Muscle of leg (tissue), 3 donors: ENCODE measurements at regions not wholly inside any gene's neighbourhood (a gene's known extent, or its start where the extent isn't known, plus 50 kb on each side); places are given as distances from the start of the nearest gene placed in this dataset.
"Not testable (repeated sequence)": the region's sequence is repeated elsewhere in the genome, so short reads cannot be mapped to it uniquely, and the experiment has no call there.

Experiments
- DNase-seq: peaks from one replicate; pipeline ENCODE4 v3.0.0; 2013
- H3K27ac ChIP-seq: one replicate; pipeline ENCODE4 v1.5.1; 2013; ENCODE audit warnings: mild to moderate bottlenecking, low read length, control low read depth
- H3K27me3 ChIP-seq: one replicate; pipeline ENCODE4 v1.6.1; 2013; ENCODE audit warnings: low read length; ENCODE audit not compliant: control insufficient read depth, insufficient read depth
- H3K36me3 ChIP-seq: one replicate; pipeline ENCODE4 v1.6.1; 2013; ENCODE audit warnings: low read length; ENCODE audit not compliant: control insufficient read depth, insufficient read depth
- H3K4me1 ChIP-seq: one replicate; pipeline ENCODE4 v1.6.1; 2013; ENCODE audit warnings: low read length; ENCODE audit not compliant: control insufficient read depth, insufficient read depth
- H3K4me3 ChIP-seq: one replicate; pipeline ENCODE4 v1.5.1; 2013; ENCODE audit warnings: low read length, control low read depth
- H3K9me3 ChIP-seq: replicated peaks from 2 replicates; pipeline ENCODE4 v1.6.1; 2013; ENCODE audit warnings: low read depth, low read length; ENCODE audit not compliant: control insufficient read depth
- WGBS: methylation state at CpG from one replicate; pipeline ENCODE4 v1.1.5; 2013; ENCODE audit warnings: missing lambda C conversion rate; ENCODE audit not compliant: insufficient coverage; 5-methylcytosine and 5-hydroxymethylcytosine counted together

GRCh38 chrX:121172703-121173102, 125.3 kb downstream of the GLUD2 start:
- no CpG with 5 or more reads among the region's 2 CpGs for WGBS

GRCh38 chrX:121179972-121180371, 132.6 kb downstream of the GLUD2 start:
- Histone ChIP-seq H3K9me3 (no peaks in the 10 kb centered on the region), H3K4me3 (no peak overlapping the region), H3K4me1 (no peaks in the 10 kb centered on the region), H3K27me3 (no peaks in the 10 kb centered on the region), H3K36me3 (no peaks in the 10 kb centered on the region), H3K27ac (no peak overlapping the region)
- WGBS, result 82% methylated on average over 1 of the region's 1 CpG
- DNase-seq, result no peak

More at GRCh38 chrX:121172703-121173102, 125.3 kb downstream of the GLUD2 start:
- no peaks in the 10 kb centered on the region for H3K4me1 ChIP-seq
- H3K9me3 ChIP-seq, result no peaks in the 10 kb centered on the region
- H3K27me3 ChIP-seq, result peaks cover 3% of the 10 kb centered on the region
- DNase-seq, result no peak
- no peaks in the 10 kb centered on the region for H3K36me3 ChIP-seq
- H3K4me3 ChIP-seq, result no peak overlapping the region
- H3K27ac ChIP-seq, result no peak overlapping the region

GRCh38 chrX:121191779-121192178, 144.4 kb downstream of the GLUD2 start:
- no peaks in the 10 kb centered on the region for H3K4me1 ChIP-seq
- H3K36me3 ChIP-seq, result no peaks in the 10 kb centered on the region
- DNase-seq, result no peak
- 96% methylated on average over 6 of the region's 10 CpGs for WGBS
- no peaks in the 10 kb centered on the region for H3K9me3 ChIP-seq
- no peak overlapping the region for H3K27ac ChIP-seq
- H3K4me3 ChIP-seq, result no peak overlapping the region
- no peaks in the 10 kb centered on the region for H3K27me3 ChIP-seq

- Histone ChIP-seq H3K36me3 (no peaks in the 10 kb centered on the region), H3K4me1 (no peaks in the 10 kb centered on the region), H3K4me3 (no peak overlapping the region), H3K27me3 (no peaks in the 10 kb centered on the region), H3K9me3 (no peaks in the 10 kb centered on the region), H3K27ac (no peak overlapping the region)
- no peak for DNase-seq
- no CpG with 5 or more reads among the region's 2 CpGs for WGBS
Measured at GRCh38 chrX:121195719-121196118, 148.3 kb downstream of the GLUD2 start.

- 73% methylated on average over 7 of the region's 11 CpGs for WGBS
Measured at GRCh38 chrX:121196872-121197444, 149.5 kb downstream of the GLUD2 start.

GRCh38 chrX:121208563-121208962, 161.2 kb downstream of the GLUD2 start:
- Histone ChIP-seq H3K4me1 (no peaks in the 10 kb centered on the region), H3K4me3 (no peak overlapping the region), H3K27me3 (no peaks in the 10 kb centered on the region), H3K27ac (no peak overlapping the region), H3K9me3 (no peaks in the 10 kb centered on the region), H3K36me3 (no peaks in the 10 kb centered on the region)
- 72% methylated on average over 2 of the region's 2 CpGs for WGBS
- no peak for DNase-seq

More at GRCh38 chrX:121196872-121197444, 149.5 kb downstream of the GLUD2 start:
- H3K4me3 ChIP-seq, H3K27ac ChIP-seq, H3K9me3 ChIP-seq, H3K36me3 ChIP-seq, H3K27me3 ChIP-seq, H3K4me1 ChIP-seq, DNase-seq: not testable (repeated sequence)

GRCh38 chrX:121216641-121217374, 169.4 kb downstream of the GLUD2 start:
- DNase-seq, result no peak
- no peak overlapping the region for H3K4me3 ChIP-seq
- H3K27me3 ChIP-seq, result no peaks in the 10 kb centered on the region
- H3K36me3 ChIP-seq, result no peaks in the 10 kb centered on the region
- no CpG with 5 or more reads among the region's 2 CpGs for WGBS
- H3K4me1 ChIP-seq, result no peaks in the 10 kb centered on the region
- no peaks in the 10 kb centered on the region for H3K9me3 ChIP-seq
- no peak overlapping the region for H3K27ac ChIP-seq

GRCh38 chrX:121221322-121221977, 174.0 kb downstream of the GLUD2 start:
- Histone ChIP-seq H3K4me1 (no peaks in the 10 kb centered on the region), H3K4me3 (no peak overlapping the region), H3K27ac (no peak overlapping the region), H3K27me3 (no peaks in the 10 kb centered on the region), H3K36me3 (no peaks in the 10 kb centered on the region), H3K9me3 (no peaks in the 10 kb centered on the region)
- DNase-seq, result peak; percentile 18
- WGBS, result no CpG with 5 or more reads among the region's 3 CpGs

GRCh38 chrX:121227888-121228287, 180.5 kb downstream of the GLUD2 start:
- no CpG with 5 or more reads among the region's 3 CpGs for WGBS
- H3K27ac ChIP-seq, result no peak overlapping the region
- no peaks in the 10 kb centered on the region for H3K27me3 ChIP-seq
- H3K4me3 ChIP-seq, result no peak overlapping the region
- DNase-seq, result no peak
- H3K36me3 ChIP-seq, result no peaks in the 10 kb centered on the region
- H3K9me3 ChIP-seq, result no peaks in the 10 kb centered on the region
- no peaks in the 10 kb centered on the region for H3K4me1 ChIP-seq

- WGBS, result 73% methylated on average over 8 of the region's 10 CpGs
- no peak overlapping the region for H3K4me3 ChIP-seq
- H3K4me1 ChIP-seq, result no peaks in the 10 kb centered on the region
- no peak for DNase-seq
- H3K27me3 ChIP-seq, result no peaks in the 10 kb centered on the region
- no peak overlapping the region for H3K27ac ChIP-seq
- no peaks in the 10 kb centered on the region for H3K9me3 ChIP-seq
- H3K36me3 ChIP-seq, result no peaks in the 10 kb centered on the region
Measured at GRCh38 chrX:121231566-121232358, 184.4 kb downstream of the GLUD2 start.
